ENCODE measurements at regions not wholly inside any gene's neighbourhood (a gene's known extent, or its start where the extent isn't known, plus 50 kb on each side); places are given as distances from the start of the nearest gene placed in this dataset.

DNA sequence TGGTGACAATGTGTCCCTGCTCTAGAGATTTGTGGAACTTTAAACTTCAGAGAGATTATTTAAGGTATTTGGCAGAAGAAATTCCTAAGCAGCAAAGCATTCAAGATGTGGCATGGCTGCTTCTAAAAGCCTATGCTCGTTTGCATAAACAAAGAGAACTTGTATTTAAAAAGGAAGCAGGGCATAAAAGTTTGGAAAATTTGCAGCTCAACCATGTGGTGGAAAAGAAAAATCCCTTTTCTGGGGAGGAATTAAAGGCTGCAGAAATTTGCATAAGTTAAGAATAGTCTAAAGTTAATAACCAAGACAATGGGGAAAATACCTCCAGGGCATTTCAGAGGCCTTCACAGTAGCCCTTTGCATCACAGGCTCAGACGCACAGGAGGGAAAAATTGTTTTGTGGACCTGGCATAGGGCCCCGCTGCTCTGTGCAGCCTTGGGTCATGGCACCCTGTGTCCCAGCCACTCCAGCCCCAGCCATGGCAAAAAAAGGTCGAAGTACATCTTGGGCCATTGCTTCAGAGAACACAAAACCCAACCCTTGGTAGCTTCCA lies 1109.1 kb downstream of the OTOL1 start:
- H4K20me1 ChIP-seq (ENCODE audit: control insufficient read depth, insufficient read depth) = no peaks in the 10 kb centered on the region
- no peaks in the 10 kb centered on the region for H3K36me3 ChIP-seq (ENCODE audit: control insufficient read depth in 2 of 2, insufficient read depth in 2 of 2, low read length in 1 of 2)
- no peak for TF ChIP-seq ZNF274 (IDR thresholded peaks at IDR 0.05; ENCODE audit: insufficient read depth, insufficient read length)
- TF ChIP-seq BRCA1 (IDR thresholded peaks at IDR 0.05; ENCODE audit: low read depth, low read length) = no peak
- no peak for TF ChIP-seq SRF (IDR thresholded peaks at IDR 0.05; ENCODE audit: low read depth in 2 of 2, low read length in 2 of 2)
- DNase-seq (ENCODE audit: low read depth, low spot score) (no peak), ATAC-seq (no peak), FAIRE-seq (no peak)
- ChIA-PET SMC1A (ENCODE audit: uncharacterized antibody, unreplicated experiment) (no interaction called here), CTCF (no interaction called here), POLR2A (no interaction called here), RAD21 (ENCODE audit: unreplicated experiment) (no interaction called here)
- H3K4me2 ChIP-seq (ENCODE audit: control insufficient read depth, insufficient read depth) = no peak overlapping the region
- H3K27ac ChIP-seq (ENCODE audit: control insufficient read depth, insufficient read depth) = no peak overlapping the region
- no TSS peak for BruUV-seq (replicated peaks)
- intact Hi-C loops (cut with micrococcal nuclease; ENCODE audit: unreplicated experiment) (no loop called here), in situ Hi-C loops (cut with MboI) (no loop called here)
- 0 out of 3 replicates have a peak, but pooled peaks cover 1% of the 10 kb centered on the region for H3K9me3 ChIP-seq (replicated peaks; ENCODE audit: control insufficient read depth, insufficient read depth, low read length)
- H3K9ac ChIP-seq (ENCODE audit: control insufficient read depth, insufficient read depth, low read length) = no peak overlapping the region
- H3K4me3 ChIP-seq = no peak overlapping the region
- H3K4me1 ChIP-seq (ENCODE audit: control insufficient read depth, insufficient read depth, low read length) = no peaks in the 10 kb centered on the region
- H3K27me3 ChIP-seq (replicated peaks in 1 of 2; ENCODE audit: control insufficient read depth in 2 of 2, insufficient read depth in 2 of 2, low read length in 1 of 2) = no peaks in the 10 kb centered on the region
- H3K79me2 ChIP-seq (ENCODE audit: control insufficient read depth, insufficient read depth, low read length) = no peaks in the 10 kb centered on the region
- H2AFZ ChIP-seq (ENCODE audit: control insufficient read depth, low read depth, low read length) = no peak overlapping the region
- WGBS (ENCODE audit: insufficient coverage, insufficient replicate concordance, low lambda C conversion rate, missing lambda C conversion rate) = 13% methylated on average over 4 of the region's 4 CpGs

DNA sequence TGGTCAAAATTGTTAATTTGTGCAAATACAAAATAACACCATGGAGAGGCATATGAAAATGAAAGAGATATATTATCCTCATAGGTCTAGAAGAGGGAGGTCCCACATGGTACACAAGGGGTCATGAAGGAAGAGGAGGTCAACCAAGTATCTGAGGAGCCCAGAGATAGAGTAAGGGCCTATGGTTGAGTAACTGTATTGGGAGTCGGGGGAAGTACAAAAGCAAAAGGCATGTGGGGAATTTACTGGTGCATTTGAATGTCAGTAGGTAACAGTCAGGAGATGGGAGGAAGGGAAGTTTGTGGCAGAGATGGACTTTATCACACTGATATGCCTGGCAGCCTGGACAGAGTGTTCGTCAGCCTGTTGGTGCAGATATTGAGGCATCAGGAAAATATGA lies 1113.7 kb downstream of the OTOL1 start:
- no peak overlapping the region for H3K4me3 ChIP-seq
- H3K27me3 ChIP-seq (replicated peaks in 1 of 2; ENCODE audit: control insufficient read depth in 2 of 2, insufficient read depth in 2 of 2, low read length in 1 of 2) = no peaks in the 10 kb centered on the region
- no peaks in the 10 kb centered on the region for H3K4me1 ChIP-seq (ENCODE audit: control insufficient read depth, insufficient read depth, low read length)
- no peaks in the 10 kb centered on the region for H4K20me1 ChIP-seq (ENCODE audit: control insufficient read depth, insufficient read depth)
- H2AFZ ChIP-seq (ENCODE audit: control insufficient read depth, low read depth, low read length) = no peak overlapping the region
- FAIRE-seq (no peak), DNase-seq (ENCODE audit: low read depth, low spot score) (no peak), ATAC-seq (no peak)
- BruUV-seq (replicated peaks) = no TSS peak
- H3K9me3 ChIP-seq (replicated peaks; ENCODE audit: control insufficient read depth, insufficient read depth, low read length) = no peaks in the 10 kb centered on the region
- in situ Hi-C loops (cut with MboI) = no loop called here
- H3K79me2 ChIP-seq (ENCODE audit: control insufficient read depth, insufficient read depth, low read length) = no peaks in the 10 kb centered on the region
- SMC1A ChIA-PET (ENCODE audit: uncharacterized antibody, unreplicated experiment) = no interaction called here
- CTCF ChIA-PET = no interaction called here
- H3K36me3 ChIP-seq (ENCODE audit: control insufficient read depth in 2 of 2, insufficient read depth in 2 of 2, low read length in 1 of 2) = no peaks in the 10 kb centered on the region
- intact Hi-C loops (cut with micrococcal nuclease; ENCODE audit: unreplicated experiment) = no loop called here
- WGBS (ENCODE audit: insufficient coverage, insufficient replicate concordance, low lambda C conversion rate, missing lambda C conversion rate) = 22% methylated on average over 2 of the region's 2 CpGs
- H3K27ac ChIP-seq (ENCODE audit: control insufficient read depth, insufficient read depth) = no peak overlapping the region
- no peak overlapping the region for H3K4me2 ChIP-seq (ENCODE audit: control insufficient read depth, insufficient read depth)
- H3K9ac ChIP-seq (ENCODE audit: control insufficient read depth, insufficient read depth, low read length) = no peak overlapping the region
- POLR2A ChIA-PET = no interaction called here
- RAD21 ChIA-PET (ENCODE audit: unreplicated experiment) = no interaction called here
- TF ChIP-seq BRCA1 (IDR thresholded peaks at IDR 0.05; ENCODE audit: low read depth, low read length) (no peak), EED (IDR thresholded peaks at IDR 0.05; ENCODE audit: low read depth) (no peak), KAT2A (conservative IDR thresholded peaks at IDR 0.05; ENCODE audit: control insufficient read depth, low read depth, low read length) (no peak), STAT1 (conservative IDR thresholded peaks at IDR 0.05) (no peak), SMC3 (IDR thresholded peaks at IDR 0.05; ENCODE audit: borderline replicate concordance, low read length) (no peak), RELA (IDR thresholded peaks at IDR 0.05; ENCODE audit: borderline replicate concordance, partially characterized antibody) (no peak), RUNX3 (IDR thresholded peaks at IDR 0.05; ENCODE audit: low read length) (no peak), FOS (IDR thresholded peaks at IDR 0.05; ENCODE audit: borderline replicate concordance, extremely low read depth, insufficient read length) (no peak), PML (IDR thresholded peaks at IDR 0.05; ENCODE audit: low read length) (no peak)
- TF ChIP-seq, protein P1, sequence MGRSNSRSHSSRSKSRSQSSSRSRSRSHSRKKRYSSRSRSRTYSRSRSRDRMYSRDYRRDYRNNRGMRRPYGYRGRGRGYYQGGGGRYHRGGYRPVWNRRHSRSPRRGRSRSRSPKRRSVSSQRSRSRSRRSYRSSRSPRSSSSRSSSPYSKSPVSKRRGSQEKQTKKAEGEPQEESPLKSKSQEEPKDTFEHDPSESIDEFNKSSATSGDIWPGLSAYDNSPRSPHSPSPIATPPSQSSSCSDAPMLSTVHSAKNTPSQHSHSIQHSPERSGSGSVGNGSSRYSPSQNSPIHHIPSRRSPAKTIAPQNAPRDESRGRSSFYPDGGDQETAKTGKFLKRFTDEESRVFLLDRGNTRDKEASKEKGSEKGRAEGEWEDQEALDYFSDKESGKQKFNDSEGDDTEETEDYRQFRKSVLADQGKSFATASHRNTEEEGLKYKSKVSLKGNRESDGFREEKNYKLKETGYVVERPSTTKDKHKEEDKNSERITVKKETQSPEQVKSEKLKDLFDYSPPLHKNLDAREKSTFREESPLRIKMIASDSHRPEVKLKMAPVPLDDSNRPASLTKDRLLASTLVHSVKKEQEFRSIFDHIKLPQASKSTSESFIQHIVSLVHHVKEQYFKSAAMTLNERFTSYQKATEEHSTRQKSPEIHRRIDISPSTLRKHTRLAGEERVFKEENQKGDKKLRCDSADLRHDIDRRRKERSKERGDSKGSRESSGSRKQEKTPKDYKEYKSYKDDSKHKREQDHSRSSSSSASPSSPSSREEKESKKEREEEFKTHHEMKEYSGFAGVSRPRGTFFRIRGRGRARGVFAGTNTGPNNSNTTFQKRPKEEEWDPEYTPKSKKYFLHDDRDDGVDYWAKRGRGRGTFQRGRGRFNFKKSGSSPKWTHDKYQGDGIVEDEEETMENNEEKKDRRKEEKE (IDR thresholded peaks at IDR 0.05) = no peak
- TF ChIP-seq, protein P2, sequence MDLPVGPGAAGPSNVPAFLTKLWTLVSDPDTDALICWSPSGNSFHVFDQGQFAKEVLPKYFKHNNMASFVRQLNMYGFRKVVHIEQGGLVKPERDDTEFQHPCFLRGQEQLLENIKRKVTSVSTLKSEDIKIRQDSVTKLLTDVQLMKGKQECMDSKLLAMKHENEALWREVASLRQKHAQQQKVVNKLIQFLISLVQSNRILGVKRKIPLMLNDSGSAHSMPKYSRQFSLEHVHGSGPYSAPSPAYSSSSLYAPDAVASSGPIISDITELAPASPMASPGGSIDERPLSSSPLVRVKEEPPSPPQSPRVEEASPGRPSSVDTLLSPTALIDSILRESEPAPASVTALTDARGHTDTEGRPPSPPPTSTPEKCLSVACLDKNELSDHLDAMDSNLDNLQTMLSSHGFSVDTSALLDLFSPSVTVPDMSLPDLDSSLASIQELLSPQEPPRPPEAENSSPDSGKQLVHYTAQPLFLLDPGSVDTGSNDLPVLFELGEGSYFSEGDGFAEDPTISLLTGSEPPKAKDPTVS (IDR thresholded peaks at IDR 0.05; ENCODE audit: low read depth, low read length) = no peak
- TF ChIP-seq, protein P3, sequence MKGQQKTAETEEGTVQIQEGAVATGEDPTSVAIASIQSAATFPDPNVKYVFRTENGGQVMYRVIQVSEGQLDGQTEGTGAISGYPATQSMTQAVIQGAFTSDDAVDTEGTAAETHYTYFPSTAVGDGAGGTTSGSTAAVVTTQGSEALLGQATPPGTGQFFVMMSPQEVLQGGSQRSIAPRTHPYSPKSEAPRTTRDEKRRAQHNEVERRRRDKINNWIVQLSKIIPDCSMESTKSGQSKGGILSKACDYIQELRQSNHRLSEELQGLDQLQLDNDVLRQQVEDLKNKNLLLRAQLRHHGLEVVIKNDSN (IDR thresholded peaks at IDR 0.05; ENCODE audit: borderline replicate concordance, extremely low read length, insufficient read depth, low read depth, low read length) = no peak
